ENCODE measurements at regions not wholly inside any gene's neighbourhood (a gene's known extent, or its start where the extent isn't known, plus 50 kb on each side); places are given as distances from the start of the nearest gene placed in this dataset.

DNA sequence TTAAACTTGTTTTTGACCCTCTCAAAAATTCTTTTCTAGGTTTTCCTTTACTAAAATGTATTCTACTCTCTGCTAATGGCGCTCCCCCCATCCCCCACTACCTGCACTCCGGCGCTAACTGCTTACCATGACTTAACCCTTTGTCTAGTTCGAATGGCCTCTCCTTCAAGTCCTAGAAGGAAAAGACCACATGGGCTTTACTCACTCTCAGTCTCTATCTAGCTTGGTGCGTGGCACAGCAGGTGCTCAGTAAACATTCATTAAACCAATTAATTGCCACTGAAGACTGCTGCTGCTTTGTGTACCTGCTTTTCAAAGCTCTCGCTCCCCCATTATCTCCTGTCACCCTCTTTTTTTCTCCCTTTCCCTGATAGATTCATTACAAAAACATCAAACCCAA lies 457.7 kb upstream of the THRB start:
- TF ChIP-seq, protein P1, sequence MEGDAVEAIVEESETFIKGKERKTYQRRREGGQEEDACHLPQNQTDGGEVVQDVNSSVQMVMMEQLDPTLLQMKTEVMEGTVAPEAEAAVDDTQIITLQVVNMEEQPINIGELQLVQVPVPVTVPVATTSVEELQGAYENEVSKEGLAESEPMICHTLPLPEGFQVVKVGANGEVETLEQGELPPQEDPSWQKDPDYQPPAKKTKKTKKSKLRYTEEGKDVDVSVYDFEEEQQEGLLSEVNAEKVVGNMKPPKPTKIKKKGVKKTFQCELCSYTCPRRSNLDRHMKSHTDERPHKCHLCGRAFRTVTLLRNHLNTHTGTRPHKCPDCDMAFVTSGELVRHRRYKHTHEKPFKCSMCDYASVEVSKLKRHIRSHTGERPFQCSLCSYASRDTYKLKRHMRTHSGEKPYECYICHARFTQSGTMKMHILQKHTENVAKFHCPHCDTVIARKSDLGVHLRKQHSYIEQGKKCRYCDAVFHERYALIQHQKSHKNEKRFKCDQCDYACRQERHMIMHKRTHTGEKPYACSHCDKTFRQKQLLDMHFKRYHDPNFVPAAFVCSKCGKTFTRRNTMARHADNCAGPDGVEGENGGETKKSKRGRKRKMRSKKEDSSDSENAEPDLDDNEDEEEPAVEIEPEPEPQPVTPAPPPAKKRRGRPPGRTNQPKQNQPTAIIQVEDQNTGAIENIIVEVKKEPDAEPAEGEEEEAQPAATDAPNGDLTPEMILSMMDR (IDR thresholded peaks at IDR 0.05; ENCODE audit: poor library complexity, severe bottlenecking): no peak
- no peak for TF ChIP-seq SMC3 (conservative IDR thresholded peaks at IDR 0.05; ENCODE audit: poor library complexity)
- no peak for TF ChIP-seq EZH2 (IDR thresholded peaks at IDR 0.05; ENCODE audit: borderline replicate concordance, insufficient read depth, low read length, poor library complexity, severe bottlenecking)
